ENCODE measurements at regions not wholly inside any gene's neighbourhood (a gene's known extent, or its start where the extent isn't known, plus 50 kb on each side); places are given as distances from the start of the nearest gene placed in this dataset.

DNA sequence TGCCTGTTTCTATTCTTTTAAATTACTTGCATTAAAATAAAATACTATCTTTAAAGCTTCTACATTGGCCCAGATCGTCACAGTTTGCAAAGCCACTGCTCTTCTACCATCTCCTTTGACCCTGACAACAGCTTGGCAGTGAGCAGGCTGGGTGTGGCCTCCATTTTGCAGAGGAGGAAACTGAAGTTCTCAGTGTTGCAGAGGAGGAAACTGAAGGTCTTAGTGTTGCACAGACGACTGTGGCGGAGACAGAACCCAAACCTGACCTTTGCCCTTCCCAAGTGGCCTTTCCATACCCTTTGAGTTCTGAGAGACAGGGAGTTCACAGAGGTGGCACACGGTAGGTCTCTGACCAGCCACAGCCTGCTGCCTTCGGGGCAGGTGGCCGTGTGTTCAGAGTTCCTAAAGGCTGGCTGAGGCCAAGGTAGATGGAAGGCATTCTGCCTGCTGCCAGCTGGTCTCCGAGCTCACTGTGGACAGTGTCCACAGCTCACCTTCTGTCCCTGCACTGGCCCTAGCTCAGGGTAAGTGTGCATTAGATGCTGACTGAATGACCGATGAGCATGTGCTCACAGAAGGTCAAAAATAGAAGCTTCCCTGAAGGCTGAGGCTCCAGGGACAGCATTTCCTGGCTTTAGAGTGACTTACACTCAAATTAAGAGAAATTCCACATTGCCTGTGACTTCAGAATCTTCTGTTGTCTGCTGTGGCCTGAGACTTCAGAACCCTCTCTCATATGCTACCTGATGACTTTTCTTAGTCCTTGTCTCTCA, 113.5 kb upstream of the SLC24A3 start:
- H2AFZ ChIP-seq (ENCODE audit: low read length): peak overlapping the region; percentile 48; the same call in 1 of the 2 replicates
- TF ChIP-seq EZH2phosphoT487 (IDR thresholded peaks at IDR 0.05; ENCODE audit: borderline replicate concordance): no peak
- TF ChIP-seq, protein P1, sequence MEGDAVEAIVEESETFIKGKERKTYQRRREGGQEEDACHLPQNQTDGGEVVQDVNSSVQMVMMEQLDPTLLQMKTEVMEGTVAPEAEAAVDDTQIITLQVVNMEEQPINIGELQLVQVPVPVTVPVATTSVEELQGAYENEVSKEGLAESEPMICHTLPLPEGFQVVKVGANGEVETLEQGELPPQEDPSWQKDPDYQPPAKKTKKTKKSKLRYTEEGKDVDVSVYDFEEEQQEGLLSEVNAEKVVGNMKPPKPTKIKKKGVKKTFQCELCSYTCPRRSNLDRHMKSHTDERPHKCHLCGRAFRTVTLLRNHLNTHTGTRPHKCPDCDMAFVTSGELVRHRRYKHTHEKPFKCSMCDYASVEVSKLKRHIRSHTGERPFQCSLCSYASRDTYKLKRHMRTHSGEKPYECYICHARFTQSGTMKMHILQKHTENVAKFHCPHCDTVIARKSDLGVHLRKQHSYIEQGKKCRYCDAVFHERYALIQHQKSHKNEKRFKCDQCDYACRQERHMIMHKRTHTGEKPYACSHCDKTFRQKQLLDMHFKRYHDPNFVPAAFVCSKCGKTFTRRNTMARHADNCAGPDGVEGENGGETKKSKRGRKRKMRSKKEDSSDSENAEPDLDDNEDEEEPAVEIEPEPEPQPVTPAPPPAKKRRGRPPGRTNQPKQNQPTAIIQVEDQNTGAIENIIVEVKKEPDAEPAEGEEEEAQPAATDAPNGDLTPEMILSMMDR (conservative IDR thresholded peaks at IDR 0.05; ENCODE audit: low read length): no peak
- H3K4me1 ChIP-seq (ENCODE audit: insufficient read depth, low read length, poor library complexity, severe bottlenecking): no peaks in the 10 kb centered on the region
- no peaks in the 10 kb centered on the region for H3K27me3 ChIP-seq (ENCODE audit: insufficient read depth, low read length, poor library complexity, severe bottlenecking)
- H3K9me2 ChIP-seq (replicated peaks; ENCODE audit: low read depth, low read length): no peaks in the 10 kb centered on the region
- no peaks in the 10 kb centered on the region for H4K20me1 ChIP-seq (ENCODE audit: insufficient read depth, low read length, poor library complexity, severe bottlenecking)
- H3K4me2 ChIP-seq (ENCODE audit: low read depth, low read length, poor library complexity, severe bottlenecking): no peak overlapping the region
- no peaks in the 10 kb centered on the region for H3K79me2 ChIP-seq (ENCODE audit: insufficient read depth, low read length)
- H3F3A ChIP-seq (ENCODE audit: low read depth): no peaks in the 10 kb centered on the region
- no peaks in the 10 kb centered on the region for H3K36me3 ChIP-seq (ENCODE audit: insufficient read depth, low read length)
- H3K4me3 ChIP-seq (ENCODE audit: low read length, poor library complexity, severe bottlenecking): no peak overlapping the region
- no peak overlapping the region for H3K9ac ChIP-seq (ENCODE audit: low read depth, low read length, poor library complexity, severe bottlenecking)
- H3K9me3 ChIP-seq (ENCODE audit: insufficient read depth, low read depth, low read length): no peaks in the 10 kb centered on the region

DNA sequence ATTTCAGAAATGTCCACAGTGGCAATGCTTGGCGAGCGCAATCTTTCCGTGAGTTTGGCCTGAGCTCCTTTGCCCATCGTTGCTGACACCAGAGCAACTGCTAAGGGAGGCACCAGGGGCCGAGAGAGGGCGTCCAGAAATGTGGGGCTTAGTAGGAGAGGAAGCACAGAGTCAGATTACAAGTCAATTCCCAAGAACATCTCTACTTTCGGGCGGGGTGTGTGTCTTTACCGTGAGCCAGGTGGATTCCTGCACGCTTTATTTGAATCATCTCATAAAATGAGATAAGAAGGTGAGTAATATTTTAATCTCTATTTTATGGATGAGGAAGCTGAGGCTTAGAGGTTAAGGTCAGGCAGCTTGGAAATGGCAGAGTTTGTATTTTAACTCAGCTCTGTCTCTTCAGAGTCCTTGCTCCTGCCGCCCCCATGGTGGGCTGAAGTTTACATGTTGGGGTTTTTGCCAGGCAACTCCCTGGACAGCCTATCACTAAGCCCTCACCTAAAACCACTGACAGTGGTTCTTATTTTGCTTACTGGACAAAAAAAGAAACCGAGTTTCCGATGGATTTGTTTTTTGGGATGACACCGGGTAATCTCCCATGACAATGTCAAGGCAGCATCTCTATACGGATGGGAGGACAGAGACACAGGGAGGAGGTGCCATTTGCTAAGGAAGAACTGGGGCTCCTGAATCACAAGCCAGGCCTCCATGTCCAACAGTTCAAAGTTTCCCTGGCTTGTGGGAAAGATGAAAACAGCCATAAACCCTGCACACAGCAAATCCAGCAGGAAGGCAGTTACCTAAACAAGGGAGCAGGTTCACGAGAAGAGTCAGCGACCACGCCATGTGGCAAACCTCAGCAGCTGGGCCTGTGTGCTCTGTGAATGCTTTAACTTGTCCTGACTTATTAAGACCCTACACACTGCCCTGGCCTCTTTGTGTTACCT, 112.6 kb upstream of the SLC24A3 start:
- Histone ChIP-seq H4K20me1 (ENCODE audit: insufficient read depth, low read length, poor library complexity, severe bottlenecking) (no peaks in the 10 kb centered on the region), H3K36me3 (ENCODE audit: insufficient read depth, low read length) (no peaks in the 10 kb centered on the region), H3K9ac (ENCODE audit: low read depth, low read length, poor library complexity, severe bottlenecking) (no peak overlapping the region), H3K4me2 (ENCODE audit: low read depth, low read length, poor library complexity, severe bottlenecking) (no peak overlapping the region), H3F3A (ENCODE audit: low read depth) (no peaks in the 10 kb centered on the region), H3K27me3 (ENCODE audit: insufficient read depth, low read length, poor library complexity, severe bottlenecking) (no peaks in the 10 kb centered on the region), H3K4me3 (ENCODE audit: low read length, poor library complexity, severe bottlenecking) (no peak overlapping the region), H3K9me3 (ENCODE audit: insufficient read depth, low read depth, low read length) (no peaks in the 10 kb centered on the region), H2AFZ (ENCODE audit: low read length) (no peak overlapping the region), H3K4me1 (ENCODE audit: insufficient read depth, low read length, poor library complexity, severe bottlenecking) (no peaks in the 10 kb centered on the region), H3K79me2 (ENCODE audit: insufficient read depth, low read length) (no peaks in the 10 kb centered on the region), H3K9me2 (replicated peaks; ENCODE audit: low read depth, low read length) (no peaks in the 10 kb centered on the region)
- no peak for TF ChIP-seq EZH2phosphoT487 (IDR thresholded peaks at IDR 0.05; ENCODE audit: borderline replicate concordance)
- TF ChIP-seq, protein P1 (conservative IDR thresholded peaks at IDR 0.05; ENCODE audit: low read length): no peak

DNA sequence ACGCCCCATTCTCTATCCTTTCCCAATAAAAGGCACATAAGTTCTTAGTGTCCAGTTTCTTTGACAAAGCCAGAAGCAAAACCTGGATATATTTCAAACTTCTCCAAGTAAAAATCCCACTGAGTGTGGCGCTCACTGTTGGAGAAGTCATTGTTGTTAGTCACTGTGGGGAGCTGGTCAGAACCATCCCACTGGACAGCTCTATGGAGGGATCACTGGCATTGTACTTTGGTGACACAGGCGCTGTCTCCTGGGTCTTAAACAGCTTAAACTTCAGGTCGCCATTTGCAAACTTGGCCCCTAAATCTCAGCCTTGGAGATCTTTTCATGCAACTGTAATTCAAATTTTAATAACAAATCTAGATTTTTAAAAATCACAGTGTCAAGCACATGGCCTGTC, 111.5 kb upstream of the SLC24A3 start:
- no peak for TF ChIP-seq EZH2phosphoT487 (IDR thresholded peaks at IDR 0.05; ENCODE audit: borderline replicate concordance)
- TF ChIP-seq, protein P1 (conservative IDR thresholded peaks at IDR 0.05; ENCODE audit: low read length): no peak
- H3K36me3 ChIP-seq (ENCODE audit: insufficient read depth, low read length): no peaks in the 10 kb centered on the region

More for the DNA sequence above, 111.5 kb upstream of the SLC24A3 start:
- Histone ChIP-seq H3K4me3 (ENCODE audit: low read length, poor library complexity, severe bottlenecking) (no peak overlapping the region), H3K9ac (ENCODE audit: low read depth, low read length, poor library complexity, severe bottlenecking) (no peak overlapping the region), H4K20me1 (ENCODE audit: insufficient read depth, low read length, poor library complexity, severe bottlenecking) (no peaks in the 10 kb centered on the region), H3K79me2 (ENCODE audit: insufficient read depth, low read length) (no peaks in the 10 kb centered on the region), H3K4me1 (ENCODE audit: insufficient read depth, low read length, poor library complexity, severe bottlenecking) (no peaks in the 10 kb centered on the region), H3K4me2 (ENCODE audit: low read depth, low read length, poor library complexity, severe bottlenecking) (no peak overlapping the region), H3K27me3 (ENCODE audit: insufficient read depth, low read length, poor library complexity, severe bottlenecking) (no peaks in the 10 kb centered on the region), H2AFZ (ENCODE audit: low read length) (no peak overlapping the region), H3K9me3 (ENCODE audit: insufficient read depth, low read depth, low read length) (no peaks in the 10 kb centered on the region), H3K9me2 (replicated peaks; ENCODE audit: low read depth, low read length) (no peaks in the 10 kb centered on the region), H3F3A (ENCODE audit: low read depth) (no peaks in the 10 kb centered on the region)

Data from Loucy (cell line).